D721Med (cell line): ENCODE measurements at regions not wholly inside any gene's neighbourhood (a gene's known extent, or its start where the extent isn't known, plus 50 kb on each side); places are given as distances from the start of the nearest gene placed in this dataset.

Experiments
- DNase-seq: peaks from one replicate; pipeline ENCODE4 v3.0.0; 2011; ENCODE audit warnings: low spot score; ENCODE audit not compliant: insufficient read length
- FAIRE-seq: peaks from 2 replicates; lab custom pipeline; 2011; peaks lifted over from hg19 to GRCh38; lab: Jason Lieb, UNC
- TF ChIP-seq, protein P1 (sequence below): IDR thresholded peaks from 2 replicates; pipeline ENCODE4 v1.5.1; 2012; ENCODE audit warnings: mild to moderate bottlenecking, control low read depth; ENCODE audit not compliant: insufficient read depth; ENCODE audit errors: missing control alignments

DNA sequence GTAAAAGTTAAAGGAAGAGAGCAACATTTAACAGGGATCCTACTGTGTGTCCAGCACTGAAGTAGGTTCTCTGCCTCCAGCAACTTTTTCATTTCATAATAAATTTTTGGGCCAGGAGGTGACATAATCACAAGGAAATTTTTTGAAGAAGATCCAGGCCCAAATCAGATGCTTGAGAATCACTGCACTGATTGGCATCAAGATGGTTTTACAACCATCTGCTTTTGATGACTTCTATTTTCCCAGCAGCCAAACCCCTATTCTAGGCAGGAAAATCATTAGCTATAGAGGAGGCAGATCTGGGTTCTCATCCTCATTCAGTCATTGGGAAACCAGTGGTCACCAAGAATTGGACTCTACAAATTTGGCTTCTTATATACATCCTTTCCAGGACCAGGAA, 79.0 kb downstream of the ARL4A start:
- FAIRE-seq (no peak), DNase-seq (no peak)
- TF ChIP-seq, protein P1, sequence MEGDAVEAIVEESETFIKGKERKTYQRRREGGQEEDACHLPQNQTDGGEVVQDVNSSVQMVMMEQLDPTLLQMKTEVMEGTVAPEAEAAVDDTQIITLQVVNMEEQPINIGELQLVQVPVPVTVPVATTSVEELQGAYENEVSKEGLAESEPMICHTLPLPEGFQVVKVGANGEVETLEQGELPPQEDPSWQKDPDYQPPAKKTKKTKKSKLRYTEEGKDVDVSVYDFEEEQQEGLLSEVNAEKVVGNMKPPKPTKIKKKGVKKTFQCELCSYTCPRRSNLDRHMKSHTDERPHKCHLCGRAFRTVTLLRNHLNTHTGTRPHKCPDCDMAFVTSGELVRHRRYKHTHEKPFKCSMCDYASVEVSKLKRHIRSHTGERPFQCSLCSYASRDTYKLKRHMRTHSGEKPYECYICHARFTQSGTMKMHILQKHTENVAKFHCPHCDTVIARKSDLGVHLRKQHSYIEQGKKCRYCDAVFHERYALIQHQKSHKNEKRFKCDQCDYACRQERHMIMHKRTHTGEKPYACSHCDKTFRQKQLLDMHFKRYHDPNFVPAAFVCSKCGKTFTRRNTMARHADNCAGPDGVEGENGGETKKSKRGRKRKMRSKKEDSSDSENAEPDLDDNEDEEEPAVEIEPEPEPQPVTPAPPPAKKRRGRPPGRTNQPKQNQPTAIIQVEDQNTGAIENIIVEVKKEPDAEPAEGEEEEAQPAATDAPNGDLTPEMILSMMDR, result no peak

DNA sequence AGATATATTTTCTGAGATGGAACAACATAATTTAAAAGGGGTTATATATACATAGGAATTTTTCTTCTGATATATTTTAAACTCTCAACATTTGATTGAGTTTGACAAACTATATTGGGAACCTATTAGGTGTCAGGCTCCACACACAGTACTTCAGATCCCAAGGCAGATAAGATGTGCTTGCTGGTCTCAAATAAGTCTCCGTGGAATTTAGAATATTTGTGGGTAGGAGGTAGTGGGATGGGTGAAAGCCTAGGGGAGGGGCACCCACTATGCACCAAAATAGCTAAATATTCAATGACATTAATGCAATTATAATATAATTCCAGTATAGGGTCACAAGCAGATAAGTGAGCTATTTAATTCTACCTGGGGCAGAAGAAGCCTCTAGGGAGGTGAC, 81.5 kb downstream of the ARL4A start:
- no peak for DNase-seq
- TF ChIP-seq, protein P1, result no peak

DNA sequence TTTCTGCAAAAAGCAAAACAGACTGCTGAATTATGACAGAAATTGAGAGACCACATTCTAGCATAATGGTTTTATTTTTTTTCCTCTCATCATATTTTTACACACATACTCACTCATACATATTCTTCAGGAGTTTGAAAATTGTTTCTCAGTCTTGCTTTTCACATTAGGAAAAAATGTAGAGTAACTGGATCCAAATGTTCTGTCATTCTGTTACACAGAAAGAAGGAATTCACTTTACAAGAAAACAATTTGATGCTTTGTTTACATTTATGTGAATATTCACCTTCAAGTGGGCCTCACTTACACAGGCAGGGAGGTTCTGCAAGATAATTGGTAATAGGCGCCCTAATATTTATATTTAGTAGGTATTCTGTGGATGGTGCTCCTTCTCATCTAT, 82.0 kb downstream of the ARL4A start:
- FAIRE-seq, result no peak
- TF ChIP-seq, protein P1, result no peak
- no peak for DNase-seq

More for the DNA sequence above, 81.5 kb downstream of the ARL4A start:
- FAIRE-seq, result no peak

DNA sequence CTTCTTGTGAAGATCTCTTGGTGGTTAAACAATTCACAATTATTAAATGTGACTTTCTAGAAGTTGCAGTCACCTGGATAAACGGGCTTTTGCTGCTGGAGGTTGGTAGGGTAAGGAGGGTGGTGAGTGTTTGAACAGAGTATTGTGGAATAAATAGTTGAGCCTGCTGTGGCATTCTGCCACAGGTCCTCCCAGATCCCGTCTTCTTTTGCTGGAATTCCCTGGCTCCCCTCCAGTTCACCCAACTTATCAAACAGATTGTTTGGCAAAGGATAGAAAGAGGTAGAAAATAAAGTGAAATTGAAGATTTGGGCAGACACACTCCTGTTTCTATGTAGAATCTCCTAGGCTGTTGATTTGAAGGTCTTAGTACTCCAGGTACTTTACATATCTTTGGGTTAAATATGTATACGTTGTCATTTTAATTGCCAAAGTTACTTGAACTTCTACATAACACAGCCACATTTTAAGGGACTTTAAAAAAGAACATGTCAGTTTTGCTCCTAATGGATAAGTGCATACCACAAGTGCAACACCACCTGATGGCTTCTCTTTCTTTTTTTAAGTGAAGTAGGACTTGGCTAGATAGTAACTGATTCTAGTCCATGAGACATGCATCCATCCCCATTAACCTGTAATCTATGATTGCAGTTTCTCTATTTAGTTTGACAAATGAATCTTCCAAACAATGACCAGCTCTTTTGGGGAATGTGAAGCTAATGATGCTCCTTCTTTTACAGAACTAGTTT, 83.0 kb downstream of the ARL4A start:
- FAIRE-seq (no peak), DNase-seq (no peak)
- TF ChIP-seq, protein P1, result no peak

DNA sequence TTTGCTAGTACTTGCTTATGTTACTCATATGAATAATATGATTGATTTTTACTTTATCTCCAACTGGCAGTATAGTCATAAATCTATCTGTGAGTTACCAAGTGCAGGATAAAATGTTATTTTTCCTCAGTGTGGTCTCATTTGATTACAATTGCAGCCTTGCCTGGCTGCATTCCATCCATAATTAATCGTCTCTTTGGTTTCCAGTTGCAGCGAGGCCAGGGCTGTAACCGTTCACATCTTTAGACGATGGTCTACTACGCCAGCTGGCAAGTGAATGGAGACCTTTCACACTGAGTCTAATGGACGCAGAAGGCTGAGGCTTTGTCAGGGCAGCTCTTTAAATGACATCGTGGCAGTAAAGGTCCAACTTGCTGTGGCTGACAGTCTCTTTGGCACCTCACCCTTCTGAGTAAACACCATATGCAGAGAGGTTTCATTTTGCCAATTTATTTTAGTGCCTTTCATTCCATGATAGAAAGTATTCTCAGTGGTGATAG, 84.0 kb downstream of the ARL4A start:
- FAIRE-seq, result no peak
- no peak for DNase-seq
- TF ChIP-seq, protein P1, result no peak

DNA sequence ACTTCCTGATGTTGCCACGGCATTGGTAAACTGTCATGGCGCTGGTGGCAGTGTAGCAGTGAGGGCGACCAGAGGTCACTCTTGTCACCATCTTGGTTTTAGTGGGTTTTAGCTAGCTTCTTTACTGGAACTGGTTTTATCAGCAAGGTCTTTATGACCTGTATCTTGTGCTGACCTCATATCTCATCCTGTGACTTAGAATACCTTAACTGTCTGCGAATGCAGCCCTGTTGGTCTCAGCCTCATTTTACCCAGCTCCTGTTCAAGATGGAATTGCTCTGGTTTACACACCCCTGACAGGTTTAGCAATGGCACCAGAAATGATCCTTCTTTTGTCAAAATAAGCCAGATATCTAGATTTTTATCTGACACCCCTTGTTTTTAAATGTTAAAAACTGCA, 85.3 kb downstream of the ARL4A start:
- no peak for FAIRE-seq
- TF ChIP-seq, protein P1, result no peak
- no peak for DNase-seq

DNA sequence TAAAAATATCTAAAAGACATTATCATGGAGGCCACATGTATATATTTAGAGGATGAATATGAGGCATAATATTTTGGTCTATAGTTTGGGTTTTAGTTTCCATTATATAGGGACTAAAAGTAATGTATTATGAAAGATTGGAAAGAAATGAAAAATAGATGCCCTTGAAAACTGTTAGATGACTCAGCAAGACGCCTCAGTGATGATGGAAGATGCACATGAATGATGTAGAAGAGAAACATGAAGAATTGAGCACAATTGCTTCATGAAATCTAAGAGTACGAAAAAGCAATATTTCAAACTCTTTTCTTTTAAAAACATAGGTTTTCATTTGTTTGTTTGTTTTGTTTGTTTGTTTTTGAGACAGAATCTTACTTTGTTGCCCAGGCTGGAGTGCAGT, 89.8 kb downstream of the ARL4A start:
- DNase-seq (no peak), FAIRE-seq (no peak)
- TF ChIP-seq, protein P1, result no peak
